ENCODE measurements at regions not wholly inside any gene's neighbourhood (a gene's known extent, or its start where the extent isn't known, plus 50 kb on each side); places are given as distances from the start of the nearest gene placed in this dataset.
"Not testable (repeated sequence)": the region's sequence is repeated elsewhere in the genome, so short reads cannot be mapped to it uniquely, and the experiment has no call there.

- H3K27me3 ChIP-seq (replicated peaks in 1 of 7), result no peaks in the 10 kb centered on the region
- H3K9me3 ChIP-seq, result no peaks in the 10 kb centered on the region
- no peak overlapping the region for H3K27ac ChIP-seq
- H3K4me3 ChIP-seq, result no peak overlapping the region
- H3K36me3 ChIP-seq, result no peaks in the 10 kb centered on the region
- intact Hi-C loops (cut with DNase I; ENCODE audit: low total_unique reads), result no loop called here
- no peak for DNase-seq
- peaks cover 7 to 56% (median 29%) of the 10 kb centered on the region in 6 donors for H3K4me1 ChIP-seq
- no peak for TF ChIP-seq CTCF (IDR thresholded peaks at IDR 0.05 in 8 of 11, conservative IDR thresholded peaks at IDR 0.05 in 3 of 11)
- TF ChIP-seq POLR2A (IDR thresholded peaks at IDR 0.05), result no peak
- WGBS, 5 donors, result 98 to 99% (median 98%) methylated on average over 6 of the region's 6 CpGs
Measured at GRCh38 chr2:195572895-195573683, 83.9 kb upstream of the SLC39A10 start.

GRCh38 chr2:195570329-195570728, 86.7 kb upstream of the SLC39A10 start:
- no peak for DNase-seq
- H3K27me3 ChIP-seq (replicated peaks in 1 of 7), result no peaks in the 10 kb centered on the region
- intact Hi-C loops (cut with DNase I; ENCODE audit: low total_unique reads), result no loop called here
- H3K4me3 ChIP-seq, result no peak overlapping the region
- no peaks in the 10 kb centered on the region for H3K36me3 ChIP-seq
- H3K9me3 ChIP-seq, result no peaks in the 10 kb centered on the region
- no peak for TF ChIP-seq CTCF (IDR thresholded peaks at IDR 0.05 in 8 of 11, conservative IDR thresholded peaks at IDR 0.05 in 3 of 11)
- H3K27ac ChIP-seq, result peak overlapping the region in 3 of 8 donors; percentile 10 to 47 (median 44)
- 65 to 87% (median 77%) methylated on average over 2 of the region's 2 CpGs for WGBS, 5 donors
- peaks cover 3 to 39% (median 17%) of the 10 kb centered on the region in 6 donors for H3K4me1 ChIP-seq

- DNase-seq, result no peak
- TF ChIP-seq POLR2AphosphoS5 (IDR thresholded peaks at IDR 0.05), result no peak
- TF ChIP-seq POLR2A (IDR thresholded peaks at IDR 0.05), result no peak
- TF ChIP-seq CTCF (IDR thresholded peaks at IDR 0.05 in 8 of 11, conservative IDR thresholded peaks at IDR 0.05 in 3 of 11), result no peak
- Histone ChIP-seq H3K4me1 (peaks cover 3 to 38% (median 16%) of the 10 kb centered on the region in 6 donors), H3K9me3 (no peaks in the 10 kb centered on the region), H3K27ac (no peak overlapping the region), H3K4me3 (no peak overlapping the region), H3K36me3 (no peaks in the 10 kb centered on the region), H3K27me3 (replicated peaks in 1 of 7) (no peaks in the 10 kb centered on the region)
- 81 to 88% (median 85%) methylated on average over 3 of the region's 3 CpGs for WGBS, 5 donors
- intact Hi-C loops (cut with DNase I; ENCODE audit: low total_unique reads), result no loop called here
Measured at GRCh38 chr2:195569255-195569654, 87.8 kb upstream of the SLC39A10 start.

- H3K9me3 ChIP-seq; intact Hi-C loops (cut with DNase I; ENCODE audit: low total_unique reads); H3K27me3 ChIP-seq (replicated peaks in 1 of 7); H3K36me3 ChIP-seq; H3K4me3 ChIP-seq: not testable (repeated sequence)
- peaks cover 22 to 70% (median 49%) of the 10 kb centered on the region in 6 donors for H3K4me1 ChIP-seq
- 76 to 89% (median 88%) methylated on average over 8 of the region's 8 CpGs for whole genome bisulfite sequencing, 5 donors
- peak; percentile 44 for DNase-seq
- H3K27ac ChIP-seq, result peak overlapping the region in 5 of 8 donors; percentile 22 to 92 (median 85)
Measured at GRCh38 chr2:195564625-195565135, 92.3 kb upstream of the SLC39A10 start.

Data from spleen (tissue), 11 donors.